Astrocyte of the cerebellum (primary cell): ENCODE measurements at regions not wholly inside any gene's neighbourhood (a gene's known extent, or its start where the extent isn't known, plus 50 kb on each side); places are given as distances from the start of the nearest gene placed in this dataset.

ENCODE experiments used
- DNase-seq: peaks from one replicate; pipeline ENCODE4 v3.0.0-alpha.2; 2011; ENCODE audit warnings: low read depth
- H3K4me3 ChIP-seq: 2 replicates; pipeline ENCODE4 v1.5.1; 2011; ENCODE audit warnings: mild to moderate bottlenecking, low read depth, low read length, moderate library complexity
- CTCF ChIP-seq: IDR thresholded peaks from 2 replicates; pipeline ENCODE4 v1.5.1; 2012; ENCODE audit warnings: low read length, low read depth, moderate library complexity, mild to moderate bottlenecking; ENCODE audit errors: missing control alignments
- in situ Hi-C: cut with HindIII; loops from 2 replicates; pipeline ENCODE4 v1.10.0; 2017; ENCODE audit warnings: low sequenced_read_pairs

- peak; percentile 36 for DNase-seq
- in situ Hi-C loops = no loop called here
Observed at GRCh38 chrX:142036116-142036515, 132.4 kb downstream of the MAGEC1 start.

GRCh38 chrX:142005532-142005931 is 101.8 kb downstream of the MAGEC1 start:
- no peak overlapping the region for H3K4me3 ChIP-seq
- in situ Hi-C loops = no loop called here

More at GRCh38 chrX:142036116-142036515, 132.4 kb downstream of the MAGEC1 start:
- H3K4me3 ChIP-seq = no peak overlapping the region
- no peak for TF ChIP-seq CTCF

GRCh38 chrX:142002471-142002870 is 98.8 kb downstream of the MAGEC1 start:
- TF ChIP-seq CTCF = no peak
- in situ Hi-C loops = no loop called here
- DNase-seq = no peak
- no peak overlapping the region for H3K4me3 ChIP-seq

More at GRCh38 chrX:142005532-142005931, 101.8 kb downstream of the MAGEC1 start:
- DNase-seq = no peak
- no peak for TF ChIP-seq CTCF

- no peak for DNase-seq
- H3K4me3 ChIP-seq = no peak overlapping the region
- TF ChIP-seq CTCF = no peak
- in situ Hi-C loops = no loop called here
Observed at GRCh38 chrX:142001934-142002333, 98.2 kb downstream of the MAGEC1 start.

GRCh38 chrX:141989815-141990214 is 86.1 kb downstream of the MAGEC1 start:
- DNase-seq = no peak
- TF ChIP-seq CTCF = no peak
- in situ Hi-C loops = no loop called here
- no peak overlapping the region for H3K4me3 ChIP-seq

GRCh38 chrX:141989134-141989533 is 85.4 kb downstream of the MAGEC1 start:
- DNase-seq = no peak
- in situ Hi-C loops = no loop called here
- H3K4me3 ChIP-seq = no peak overlapping the region
- TF ChIP-seq CTCF = no peak

- TF ChIP-seq CTCF = no peak
- DNase-seq = no peak
- H3K4me3 ChIP-seq = no peak overlapping the region
- in situ Hi-C loops = no loop called here
Observed at GRCh38 chrX:141982296-141982695, 78.6 kb downstream of the MAGEC1 start.
